Stimulated activated CD8-positive, alpha-beta memory T cell treated with anti-CD3 and anti-CD28 coated beads, Interleukin-7, amount 100 ng/mL, for 48 hours (primary cell): ENCODE measurements at regions not wholly inside any gene's neighbourhood (a gene's known extent, or its start where the extent isn't known, plus 50 kb on each side); places are given as distances from the start of the nearest gene placed in this dataset.
"Not testable (repeated sequence)": the region's sequence is repeated elsewhere in the genome, so short reads cannot be mapped to it uniquely, and the experiment has no call there.

Experiments used
- DNase-seq, 2 donors: peaks; one replicate each; pipeline ENCODE4 v3.0.0-alpha.2; 2020; ENCODE audit warnings: low read depth in 1 of 2; ENCODE audit errors: extremely low read depth in 1 of 2

DNA sequence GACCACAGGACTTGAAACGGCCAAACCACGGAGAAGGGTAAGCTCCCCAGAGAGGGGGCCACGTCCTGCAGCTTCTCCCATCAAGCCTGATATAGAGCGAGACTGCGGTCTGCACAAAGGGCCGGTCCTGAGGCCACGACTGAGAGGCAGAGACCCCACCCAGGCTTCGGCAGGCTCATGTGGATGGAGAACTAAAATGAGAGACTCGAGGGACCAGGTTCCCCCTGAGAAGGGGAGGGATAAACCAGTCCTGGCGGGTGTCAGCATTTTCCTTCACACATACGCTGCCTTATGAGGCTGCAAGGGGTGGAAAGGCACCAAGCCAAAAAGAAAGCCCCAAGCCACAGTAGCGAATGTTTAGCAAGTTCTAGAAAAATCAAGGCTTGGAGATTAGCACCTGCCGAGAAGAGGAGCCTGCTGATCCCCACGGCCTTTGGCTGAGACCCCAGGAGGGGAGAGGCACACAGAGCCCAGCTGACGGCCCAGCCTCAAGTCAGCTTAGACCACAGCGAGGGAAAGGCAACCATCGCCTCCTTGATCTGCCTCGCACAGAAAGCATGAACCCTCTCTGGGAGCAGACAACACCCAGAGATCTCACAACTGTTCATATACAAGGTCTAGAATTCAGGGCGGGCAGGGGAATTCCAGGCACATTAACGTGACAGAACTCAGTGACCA lies 92.6 kb upstream of the RNF32 start:
- DNase-seq = no peak

DNA sequence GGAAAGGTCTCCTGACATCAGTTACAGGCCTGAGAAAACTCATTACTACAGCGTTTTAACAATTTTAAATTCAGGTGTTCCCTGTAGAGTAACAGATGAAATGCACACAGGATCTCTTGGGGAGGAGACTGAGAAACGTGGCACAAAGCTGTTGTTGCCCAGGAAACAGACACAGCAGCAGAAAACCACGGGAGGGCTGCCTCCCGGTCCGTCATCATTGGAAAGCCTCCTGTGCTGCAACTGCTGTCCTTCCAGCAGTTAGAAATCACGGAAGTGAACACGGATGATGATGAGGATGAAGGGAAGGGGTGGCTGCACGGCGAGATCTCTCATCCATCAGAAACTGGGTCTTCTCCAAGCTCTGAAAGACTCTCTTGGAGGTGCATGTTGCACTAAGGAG lies 94.6 kb upstream of the RNF32 start:
- no peak for DNase-seq

DNA sequence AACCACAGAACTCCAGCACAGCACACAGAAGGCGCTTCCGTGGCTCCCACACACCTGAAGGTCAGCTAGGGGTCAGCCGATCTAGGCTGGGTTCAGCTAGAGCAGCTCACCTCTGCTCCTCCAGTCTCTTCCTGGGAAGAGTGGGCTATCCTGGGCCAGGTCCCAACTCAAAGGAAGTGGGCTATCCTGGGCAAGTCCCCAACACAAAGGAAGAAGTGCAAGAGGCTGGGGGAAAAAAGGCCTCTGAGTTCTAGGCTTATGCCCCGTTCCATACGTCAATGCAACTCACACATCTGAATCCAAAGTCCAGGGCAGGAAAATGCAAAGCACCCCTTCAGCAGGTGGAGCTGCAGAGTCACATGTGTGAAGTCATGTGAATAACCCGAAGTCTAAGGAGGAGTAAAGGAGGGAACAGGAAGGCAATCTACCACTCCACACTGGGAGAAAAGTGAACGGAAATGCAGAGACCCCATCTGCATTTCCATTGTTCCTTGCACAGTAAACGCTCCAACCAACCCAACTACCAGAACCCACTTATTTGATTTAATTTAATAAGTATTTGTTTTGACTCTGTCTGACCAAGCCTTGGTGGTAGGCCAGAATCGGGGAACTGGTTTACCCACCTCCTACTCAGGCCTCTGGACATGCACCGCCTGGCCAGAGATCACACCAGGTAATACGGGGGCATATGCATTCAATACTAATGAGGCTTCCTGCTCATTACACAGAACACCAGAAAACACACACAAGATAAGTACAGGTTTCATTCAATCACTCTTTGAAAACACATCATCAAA lies 95.5 kb upstream of the RNF32 start:
- no peak for DNase-seq

DNA sequence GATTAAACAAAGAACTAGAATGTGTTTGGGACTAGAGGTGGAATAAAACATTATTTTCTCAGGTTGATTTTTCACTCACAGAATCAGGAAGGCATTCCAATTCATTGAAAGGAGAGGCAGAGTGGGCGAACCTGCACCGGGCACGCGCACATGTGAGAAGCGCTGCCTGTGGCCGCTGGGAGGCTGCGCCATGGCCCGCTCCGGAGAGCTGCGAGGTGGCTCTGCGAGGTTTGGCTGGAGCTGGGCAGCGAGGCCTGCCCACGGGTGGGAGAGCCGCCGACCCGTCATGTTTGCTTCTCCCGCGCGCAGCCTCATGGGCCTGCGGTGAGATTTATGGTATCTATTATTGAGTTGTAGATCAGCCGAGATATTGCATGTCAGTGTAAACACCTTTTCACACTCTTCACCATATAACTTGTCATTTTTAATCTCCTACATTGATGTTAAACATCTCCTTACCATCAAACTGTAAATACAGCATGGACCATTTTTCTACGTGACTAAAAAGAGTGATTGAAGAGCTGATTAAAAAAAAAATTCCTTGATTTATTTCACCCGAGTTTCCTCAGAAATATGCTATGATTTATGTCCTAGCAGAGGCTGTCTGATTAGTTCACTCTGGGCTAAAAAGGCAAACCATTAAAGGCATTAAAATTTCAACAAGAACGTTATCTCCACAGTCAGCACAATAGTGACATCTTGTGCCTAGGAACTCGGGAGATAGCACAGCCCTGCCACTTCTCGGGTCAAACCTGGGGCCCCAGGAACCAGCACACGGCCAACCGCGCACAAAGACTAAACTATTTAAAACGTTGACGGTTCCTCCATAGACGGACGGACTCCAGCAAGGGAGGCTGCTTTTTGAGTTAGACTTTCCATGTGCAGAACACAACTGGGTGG lies 96.6 kb upstream of the RNF32 start:
- DNase-seq = no peak

DNA sequence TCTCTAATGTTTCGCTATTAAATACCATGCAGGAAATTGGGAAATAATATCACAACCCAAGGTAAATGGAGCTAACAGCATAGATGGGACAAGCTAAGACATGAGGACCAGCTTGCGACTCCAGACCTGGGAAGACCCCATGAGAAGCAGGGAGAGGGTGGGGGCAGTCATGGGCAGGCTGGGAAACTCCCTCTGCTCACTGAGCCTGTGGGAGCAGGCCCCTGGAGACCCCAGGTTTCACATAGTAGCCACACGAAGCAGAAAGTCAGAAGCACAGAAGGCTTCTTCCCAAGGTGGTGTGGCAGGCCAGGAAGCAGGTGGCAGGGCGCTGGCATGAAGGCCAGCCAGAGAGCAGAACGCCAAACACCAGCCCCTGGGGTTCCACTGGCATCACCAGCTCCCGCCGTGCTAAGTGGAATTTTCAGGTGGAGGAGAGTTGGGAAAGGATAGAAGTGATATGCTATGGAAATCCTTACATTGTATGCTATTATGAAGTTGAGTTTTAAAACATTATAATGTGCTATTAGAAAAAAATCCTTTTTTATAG lies 99.9 kb upstream of the RNF32 start:
- DNase-seq = no peak

DNA sequence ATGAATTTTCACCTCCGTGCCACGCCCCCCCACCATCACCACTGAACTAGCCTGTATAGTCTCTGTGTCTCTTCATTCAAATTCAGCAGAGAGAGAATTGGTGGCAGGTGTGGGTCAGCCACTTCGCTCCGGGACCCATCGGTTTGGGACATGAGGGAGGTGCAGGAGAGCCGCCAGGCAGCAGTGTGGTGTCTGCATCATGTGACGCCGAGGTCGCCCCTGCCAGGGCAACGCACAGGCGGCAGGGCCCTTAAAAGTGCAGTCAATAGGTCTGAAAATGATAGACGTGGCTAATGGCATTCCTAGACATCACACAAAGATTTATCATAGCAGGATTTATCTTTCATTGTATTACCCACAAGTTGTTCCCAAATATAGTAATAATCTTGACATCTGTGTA lies 100.6 kb upstream of the RNF32 start:
- DNase-seq = no peak

DNA sequence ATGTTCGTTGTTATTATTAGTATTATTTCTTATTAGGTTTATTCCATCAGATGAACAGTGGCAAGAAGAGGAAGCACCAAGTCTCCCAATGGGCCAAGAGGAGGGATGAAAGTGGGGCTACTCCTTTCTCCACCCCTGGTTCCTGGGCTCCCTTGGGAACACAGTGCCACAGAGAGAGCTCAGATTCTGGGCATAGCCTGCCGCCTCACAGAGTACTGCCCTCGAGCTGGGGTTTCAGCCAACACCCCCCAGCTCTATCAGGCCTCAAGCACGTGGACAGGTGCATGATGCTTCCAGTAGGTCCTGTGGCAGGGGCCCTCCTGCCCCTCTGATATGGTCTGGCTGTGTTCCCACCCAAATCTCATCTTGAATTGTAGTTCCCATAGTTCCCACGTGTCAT lies 103.6 kb upstream of the RNF32 start:
- DNase-seq = no peak

DNA sequence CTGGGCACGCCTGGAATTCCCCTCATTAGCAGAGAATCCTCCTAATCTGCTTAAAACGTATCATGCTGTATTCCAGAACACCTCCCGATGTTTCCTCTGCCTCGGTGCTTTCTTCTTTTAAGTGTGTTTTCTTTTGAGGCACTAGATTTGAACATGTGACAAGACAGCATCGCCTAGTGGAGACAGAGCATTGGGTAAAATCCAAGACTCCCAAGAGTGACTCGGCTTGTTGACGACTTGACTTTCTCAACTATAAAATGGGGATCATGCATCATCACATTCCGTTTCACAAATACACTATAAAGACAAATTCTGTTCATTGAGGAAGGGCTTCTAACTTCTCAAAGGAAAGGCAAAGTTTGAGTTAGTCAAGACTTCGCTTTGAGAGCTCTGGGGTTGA lies 105.6 kb upstream of the RNF32 start:
- DNase-seq = no peak

DNA sequence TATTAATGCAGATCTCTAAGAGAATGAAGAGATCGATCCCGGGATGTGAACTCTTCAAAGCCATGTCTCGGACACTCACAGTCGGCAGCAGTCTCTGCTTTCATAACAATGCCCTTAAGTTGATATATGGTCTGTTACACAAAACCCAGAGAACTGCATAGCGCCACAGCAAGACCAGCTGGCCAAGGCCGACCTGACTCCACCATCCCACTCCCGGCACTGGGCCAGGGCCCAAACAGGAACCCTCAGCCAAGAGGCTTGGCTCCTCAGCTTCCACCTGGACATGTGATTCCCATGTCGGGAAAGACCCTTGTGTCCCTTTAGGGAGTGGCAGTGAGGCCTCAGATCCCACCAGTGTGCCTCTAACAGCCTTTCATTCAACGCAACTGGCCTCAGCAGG lies 106.6 kb upstream of the RNF32 start:
- no peak for DNase-seq

DNA sequence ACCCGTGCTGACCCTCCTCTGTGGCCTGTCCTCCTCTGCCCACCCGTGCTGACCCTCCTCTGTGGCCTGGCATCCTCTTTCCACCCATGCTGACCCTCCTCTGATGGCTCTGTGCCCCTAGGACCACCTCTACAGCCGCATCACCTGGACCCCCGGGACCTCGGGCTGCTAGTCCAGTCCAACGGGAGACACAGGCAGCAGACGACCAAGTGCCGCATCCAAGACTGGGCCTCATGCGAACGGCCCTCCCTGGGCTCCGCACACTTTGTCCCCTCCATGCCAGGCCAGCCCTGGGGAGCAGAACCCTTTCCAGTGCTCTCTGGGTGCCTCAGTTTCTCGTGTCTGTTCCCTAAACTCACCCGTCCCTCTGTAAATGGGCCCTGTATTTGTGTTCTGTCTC lies 107.2 kb upstream of the RNF32 start:
- no peak for DNase-seq

DNA sequence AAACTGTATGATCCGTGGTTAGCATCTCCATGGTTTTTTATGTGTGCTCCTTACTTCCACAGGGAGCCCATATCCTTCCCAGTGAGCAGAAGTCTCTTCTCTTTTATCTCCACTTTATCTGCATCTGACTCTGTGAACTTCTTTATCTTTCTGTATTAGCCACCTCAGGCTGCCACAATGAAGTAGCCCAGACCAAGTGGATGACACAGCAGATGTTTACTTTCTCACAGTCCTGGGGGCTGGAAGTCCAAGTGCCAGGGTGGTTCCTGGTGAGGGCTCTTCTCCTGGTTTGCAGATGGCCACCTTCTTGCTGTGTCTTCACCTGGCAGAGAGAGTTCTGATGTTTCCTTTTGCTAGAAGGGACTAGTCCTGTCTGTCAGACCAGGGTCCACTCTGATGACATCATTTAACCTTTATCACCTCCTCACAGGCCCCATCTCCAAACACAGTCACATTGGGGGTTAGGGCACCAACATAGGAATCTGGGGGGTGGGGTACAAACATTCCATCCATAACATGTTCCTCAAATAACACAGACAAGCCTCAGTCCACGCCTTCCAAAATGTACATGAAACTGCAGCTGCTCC lies 108.5 kb upstream of the RNF32 start:
- DNase-seq = no peak

DNA sequence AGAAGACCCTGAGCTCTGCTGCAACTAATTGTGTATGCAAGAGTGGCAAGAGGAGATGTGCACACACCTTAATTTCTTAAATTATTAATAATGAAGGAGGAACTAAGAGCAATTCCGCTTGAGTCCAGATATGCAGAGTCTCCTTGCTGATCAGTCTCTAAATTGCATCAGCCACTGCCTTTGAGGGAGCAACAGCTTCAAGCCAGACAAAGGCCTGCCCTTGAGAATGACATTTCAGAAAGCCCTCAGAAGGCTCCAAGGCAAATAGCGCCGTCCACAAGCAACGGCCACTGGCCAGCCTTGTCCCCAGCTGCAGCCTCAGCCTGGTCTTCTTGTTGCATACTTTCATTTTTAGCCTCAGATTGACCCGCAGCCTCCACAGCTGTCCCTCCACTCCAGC lies 110.6 kb upstream of the RNF32 start:
- no peak for DNase-seq

DNA sequence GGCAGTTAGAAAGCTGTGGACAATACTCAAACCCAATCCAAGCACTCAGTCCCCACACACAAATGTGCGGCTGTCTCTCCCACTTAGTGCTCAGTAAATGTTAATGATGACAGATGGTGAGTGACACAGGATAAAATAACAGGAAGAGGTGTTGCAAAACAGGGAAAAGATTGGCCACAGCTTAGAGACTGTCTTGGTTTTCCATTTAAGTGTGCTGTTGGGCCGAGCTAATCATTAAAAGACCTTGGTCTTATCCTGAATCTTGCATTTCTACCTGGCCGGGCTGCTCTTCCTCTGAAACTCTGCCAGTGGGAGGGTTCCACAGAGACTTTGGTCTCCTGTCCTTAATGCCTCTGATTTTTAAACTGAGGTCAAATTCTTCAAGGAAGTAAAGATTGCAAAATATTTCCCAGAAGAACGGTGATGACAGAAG lies 113.1 kb upstream of the RNF32 start:
- DNase-seq = no peak

DNA sequence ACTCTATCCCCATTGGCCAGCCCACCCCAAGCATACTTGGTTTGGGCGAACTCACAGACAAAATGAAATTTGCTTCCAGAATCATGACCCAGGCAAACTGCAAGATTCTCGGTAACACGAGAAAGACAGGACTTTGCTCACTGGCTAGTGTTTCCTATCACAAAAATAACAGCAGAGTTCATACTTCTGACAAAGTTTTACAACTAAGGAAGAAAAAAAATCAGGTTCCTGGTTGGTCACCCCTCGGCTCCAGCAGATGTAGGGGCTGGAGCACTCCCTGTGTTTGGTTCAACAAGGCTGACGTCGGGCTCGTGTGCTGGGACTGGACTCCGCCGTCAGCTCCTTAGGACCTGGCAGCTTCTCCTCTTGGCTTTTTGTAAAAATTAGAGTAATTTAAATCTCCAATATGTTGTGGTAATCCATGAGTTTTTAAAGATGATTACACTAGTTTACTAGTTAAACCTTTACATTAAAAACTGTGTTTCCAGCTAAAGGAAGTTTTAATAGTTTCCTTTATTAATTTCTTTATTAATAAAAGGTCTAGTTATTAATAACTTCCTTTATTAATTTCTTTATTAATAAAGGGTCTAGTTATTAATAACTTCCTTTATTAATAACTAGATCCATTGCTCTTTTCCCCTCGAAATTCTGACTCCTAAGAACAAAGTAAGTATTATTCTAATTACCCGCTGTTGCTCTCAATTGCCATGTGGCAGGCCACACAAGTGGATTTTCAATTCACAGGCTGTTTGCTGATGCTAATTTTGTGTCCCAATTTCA lies 115.6 kb upstream of the RNF32 start:
- no peak for DNase-seq

DNA sequence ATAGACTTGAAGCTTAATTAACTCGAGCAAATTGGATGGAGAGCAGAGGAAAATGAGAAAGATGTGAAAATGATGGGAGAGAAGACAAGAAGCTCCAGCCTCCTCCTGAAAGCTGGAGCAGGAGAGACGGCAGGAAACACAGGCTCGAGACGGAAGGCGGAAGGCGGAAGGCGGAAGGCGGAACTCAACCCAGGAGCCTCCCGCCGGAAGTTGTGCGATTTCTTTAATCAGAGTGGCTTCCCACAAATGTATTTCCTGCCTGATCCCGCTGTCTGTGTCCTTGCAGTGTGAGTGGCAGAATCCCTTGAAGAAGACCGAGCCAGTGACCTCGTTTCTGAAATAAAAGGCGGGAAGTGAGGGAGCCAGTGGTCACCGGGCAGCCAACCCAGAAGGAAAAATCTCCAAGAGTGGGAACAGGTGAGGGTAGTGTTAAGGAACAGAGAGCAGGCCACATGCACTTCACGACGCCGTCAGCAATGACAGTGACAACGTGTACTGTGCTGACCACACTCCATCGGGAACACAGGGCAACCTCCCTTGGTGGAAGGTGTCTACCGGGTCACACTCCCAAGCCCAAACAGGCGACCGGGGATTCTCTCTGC lies 117.0 kb upstream of the RNF32 start:
- no peak for DNase-seq

DNA sequence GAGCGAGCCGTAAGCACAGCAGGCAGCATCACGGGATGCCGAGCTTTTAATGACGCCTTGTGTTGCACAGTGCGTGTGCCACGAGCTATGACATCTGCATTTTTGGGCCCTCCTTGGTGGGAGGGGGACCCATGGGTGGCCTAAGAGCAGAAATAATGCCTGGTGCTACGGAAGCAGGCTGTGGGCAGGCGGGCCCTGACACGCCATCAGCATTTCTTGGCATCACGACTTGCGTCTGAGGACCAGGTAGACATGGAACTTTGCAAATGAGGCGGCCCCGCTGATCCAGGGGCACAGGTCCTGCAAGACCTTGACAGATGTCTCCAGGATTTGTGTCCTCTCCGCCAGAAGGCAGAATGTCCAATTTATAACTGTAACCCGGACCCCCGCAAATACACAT lies 117.8 kb upstream of the RNF32 start:
- no peak for DNase-seq

DNA sequence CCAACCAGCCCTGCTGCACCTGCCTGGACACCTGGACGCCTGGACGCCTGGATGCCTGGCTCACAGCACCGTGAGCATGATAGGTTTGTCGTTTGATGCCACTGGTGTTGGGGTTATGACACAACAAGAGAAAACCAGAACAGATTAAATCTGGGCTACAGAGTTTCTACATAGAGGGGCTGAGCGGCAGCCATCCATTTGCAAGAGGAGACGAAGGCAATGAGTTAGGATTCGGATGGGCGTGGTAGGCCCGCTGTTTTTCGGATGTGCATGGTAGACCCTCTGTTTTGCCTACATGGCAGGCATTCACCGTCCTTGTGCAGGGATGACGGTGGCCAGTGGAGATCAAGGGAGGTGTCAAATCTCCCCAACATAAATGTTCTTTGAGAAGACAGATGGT lies 121.5 kb upstream of the RNF32 start:
- DNase-seq = no peak

DNA sequence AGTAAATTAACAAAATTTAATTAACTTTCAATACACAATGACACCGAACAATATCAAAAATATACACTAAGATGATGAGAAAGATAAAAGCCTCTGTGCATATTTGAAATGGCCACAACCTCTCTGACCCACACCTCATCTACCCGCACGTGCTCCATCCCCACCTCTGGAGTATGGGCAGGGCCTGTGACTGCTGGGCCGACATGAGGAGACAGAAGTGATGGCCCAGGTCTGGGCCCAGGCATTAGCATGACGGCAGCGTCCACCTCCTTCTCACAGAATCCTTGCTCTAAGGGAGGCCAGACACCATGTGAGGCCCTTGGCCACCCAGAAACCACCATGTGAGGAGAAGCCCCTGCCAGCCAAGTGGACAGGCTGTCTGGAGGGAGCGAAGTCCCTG lies 122.1 kb upstream of the RNF32 start:
- DNase-seq = no peak

DNA sequence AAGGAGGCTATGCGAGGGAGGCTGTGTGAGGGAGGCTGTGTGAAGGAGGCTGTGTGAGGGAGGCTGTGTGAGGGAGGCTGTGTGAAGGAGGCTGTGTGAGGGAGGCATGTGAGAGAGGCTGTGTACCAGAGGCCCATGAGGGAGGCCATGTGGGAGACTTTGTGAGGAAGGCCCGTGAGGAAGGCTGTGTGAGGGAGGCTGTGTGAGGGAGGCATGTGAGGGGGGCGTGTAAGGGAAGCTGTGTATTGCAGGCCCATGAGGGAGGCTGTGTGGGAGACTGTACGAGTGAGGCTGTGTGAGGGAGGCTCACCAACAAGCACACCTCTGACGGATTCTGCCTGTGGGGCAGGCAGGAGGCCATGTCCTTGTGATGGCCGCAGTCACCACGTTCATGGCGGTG lies 122.7 kb upstream of the RNF32 start:
- DNase-seq = not testable (repeated sequence)
